ENCODE measurements at regions not wholly inside any gene's neighbourhood (a gene's known extent, or its start where the extent isn't known, plus 50 kb on each side); places are given as distances from the start of the nearest gene placed in this dataset.

DNA sequence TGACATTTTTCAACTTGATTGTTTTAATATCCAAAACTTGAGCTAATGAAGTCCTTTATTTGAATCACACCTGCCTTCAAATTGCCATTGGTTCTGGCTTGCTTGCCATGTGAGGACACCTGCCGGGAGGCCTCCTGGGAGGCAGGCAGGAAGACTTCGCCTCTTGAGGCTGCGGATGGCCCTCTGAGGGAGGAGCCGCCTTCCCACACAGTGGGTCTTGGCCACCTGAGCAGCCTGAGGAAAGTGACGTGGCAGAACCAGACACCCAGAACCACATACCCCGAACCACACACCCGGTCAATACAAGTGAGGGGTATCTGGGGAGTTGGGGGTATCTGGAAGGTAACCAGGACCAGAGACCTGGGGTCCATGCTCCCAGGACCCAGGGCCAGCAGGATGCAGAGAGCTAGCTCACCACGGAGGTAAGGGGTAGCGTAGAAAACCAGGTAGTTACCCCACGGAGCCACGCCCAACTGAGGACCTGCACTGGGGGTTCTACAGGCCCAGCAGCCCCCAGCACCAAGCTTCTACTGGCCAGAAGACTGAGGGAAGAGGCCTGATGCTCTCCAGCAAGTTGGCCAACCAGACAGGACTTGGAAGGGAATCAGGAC is 300.5 kb downstream of the TCERG1L start:
- DNase-seq: no peak

DNA sequence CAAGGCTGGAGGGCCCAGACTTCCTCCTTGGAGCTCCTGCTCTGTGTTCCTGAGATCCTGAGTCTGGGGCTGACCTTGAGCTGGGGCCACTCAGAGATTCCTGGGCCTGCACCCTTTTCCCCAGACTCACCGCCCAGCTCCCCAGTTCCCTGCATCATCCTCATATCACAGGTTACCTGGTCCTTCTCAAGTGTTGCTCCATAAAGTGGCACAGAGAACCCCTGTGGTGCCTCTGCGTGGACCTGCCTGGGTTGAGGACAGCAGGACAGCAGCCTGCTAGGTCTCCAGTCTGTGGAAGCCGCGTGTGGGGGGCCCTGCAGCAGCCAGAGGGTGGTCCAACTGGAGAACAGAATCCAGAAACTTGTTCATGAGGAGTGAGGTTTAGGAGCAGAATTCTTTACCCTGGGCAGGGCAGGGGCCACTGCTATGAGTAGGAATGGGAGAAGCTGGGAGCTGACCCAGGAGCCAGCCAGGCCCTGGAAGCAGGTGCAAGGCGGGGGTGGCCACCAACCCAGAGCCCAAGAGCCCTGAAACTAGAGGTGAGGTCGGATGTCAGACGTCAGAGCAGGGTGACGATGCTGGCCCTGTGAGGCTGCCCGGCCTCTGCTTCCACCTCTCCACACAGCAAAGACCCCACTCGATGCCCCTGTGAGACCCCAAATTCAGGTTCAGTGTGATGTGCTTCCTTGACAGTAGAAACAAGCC is 299.4 kb downstream of the TCERG1L start:
- DNase-seq: no peak

- DNase-seq: no peak
Observed at GRCh38 chr10:131012641-131012985, 298.9 kb downstream of the TCERG1L start.

GRCh38 chr10:131013281-131013912 is 298.1 kb downstream of the TCERG1L start:
- no peak for DNase-seq

- DNase-seq: no peak
Observed at GRCh38 chr10:131014271-131014670, 297.2 kb downstream of the TCERG1L start.

DNA sequence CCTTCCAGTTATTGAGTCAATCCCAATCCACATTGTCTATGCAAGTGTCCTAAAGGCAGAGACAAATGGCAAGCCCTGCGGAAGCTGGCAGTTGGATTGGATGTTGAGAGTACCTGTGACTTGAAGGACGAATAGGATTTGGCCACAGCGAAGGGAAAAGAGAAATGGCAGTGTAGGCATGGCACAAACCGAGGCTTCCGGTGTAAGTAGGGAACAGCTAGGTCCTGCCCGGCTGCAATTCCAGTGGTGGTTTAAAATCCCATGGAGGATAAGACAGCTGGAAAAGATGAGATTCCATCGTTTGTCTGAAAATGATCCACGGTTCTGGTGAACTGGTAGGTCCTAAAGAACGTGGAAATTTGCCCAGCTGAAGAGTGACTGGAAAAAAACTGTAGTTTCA is 296.2 kb downstream of the TCERG1L start:
- DNase-seq: no peak

GRCh38 chr10:131016556-131016955 is 295.0 kb downstream of the TCERG1L start:
- DNase-seq: no peak

DNA sequence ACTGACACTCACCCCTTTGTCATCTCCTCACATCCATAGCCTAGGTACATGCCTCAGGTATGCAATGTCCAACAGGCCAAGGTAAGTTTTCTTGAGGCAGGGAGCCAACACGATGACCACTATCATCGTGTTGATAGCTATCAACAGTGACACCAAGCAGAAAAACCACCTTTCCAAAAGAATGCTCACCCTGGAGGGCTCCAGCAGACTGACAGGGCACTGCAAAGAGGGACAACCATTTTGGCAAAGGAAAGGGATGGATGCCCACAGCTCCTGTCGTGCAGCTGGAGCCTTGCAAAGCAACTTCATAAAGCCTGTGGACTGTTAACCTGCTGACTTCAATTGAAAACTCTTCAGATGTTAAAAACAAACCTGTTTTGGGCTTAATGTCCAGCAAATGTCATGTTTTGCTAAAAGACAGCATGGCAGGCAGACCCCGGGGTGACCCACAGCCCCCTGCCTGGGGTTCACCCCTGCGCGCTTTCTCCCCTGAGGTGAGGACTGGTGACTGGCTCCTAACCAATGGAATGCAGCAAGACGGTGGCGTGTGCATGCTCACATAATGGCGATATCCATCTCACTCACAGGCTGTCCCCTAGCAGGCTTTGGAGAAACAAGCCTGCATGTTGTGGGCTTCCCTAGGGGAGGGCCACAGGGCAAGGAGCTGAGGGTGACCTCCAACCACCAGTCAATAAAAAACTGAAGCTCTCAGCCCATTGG is 293.8 kb downstream of the TCERG1L start:
- DNase-seq: no peak

DNA sequence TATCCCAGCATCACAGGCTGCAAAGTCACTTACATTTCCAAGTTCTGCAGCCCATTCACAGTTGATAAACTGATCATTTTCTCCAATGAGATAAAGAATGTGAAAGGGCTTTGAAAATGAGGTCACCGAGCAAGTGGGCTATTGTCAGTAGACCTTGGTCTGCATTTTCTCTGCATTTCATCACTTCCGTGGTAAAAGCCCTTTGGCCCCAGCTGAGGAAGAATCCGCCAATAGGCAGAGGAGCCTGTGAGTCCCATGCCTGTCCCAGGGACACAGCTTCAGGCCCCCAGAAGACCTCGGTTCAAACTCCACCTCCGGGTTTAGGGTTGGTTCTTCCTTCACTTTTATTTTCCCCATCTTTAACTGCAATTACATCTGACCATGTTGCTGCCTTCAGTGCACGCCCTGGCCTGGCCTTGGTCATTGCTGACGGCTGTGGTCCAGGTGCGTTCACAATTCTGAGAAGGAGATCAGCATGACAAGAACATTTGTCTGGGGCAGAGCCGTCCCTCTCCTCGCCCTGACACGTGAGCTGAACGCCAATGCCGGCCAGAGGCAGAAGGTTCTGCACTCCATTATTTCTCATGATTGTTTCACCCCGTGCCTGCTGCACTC is 292.5 kb downstream of the TCERG1L start:
- no peak for DNase-seq

DNA sequence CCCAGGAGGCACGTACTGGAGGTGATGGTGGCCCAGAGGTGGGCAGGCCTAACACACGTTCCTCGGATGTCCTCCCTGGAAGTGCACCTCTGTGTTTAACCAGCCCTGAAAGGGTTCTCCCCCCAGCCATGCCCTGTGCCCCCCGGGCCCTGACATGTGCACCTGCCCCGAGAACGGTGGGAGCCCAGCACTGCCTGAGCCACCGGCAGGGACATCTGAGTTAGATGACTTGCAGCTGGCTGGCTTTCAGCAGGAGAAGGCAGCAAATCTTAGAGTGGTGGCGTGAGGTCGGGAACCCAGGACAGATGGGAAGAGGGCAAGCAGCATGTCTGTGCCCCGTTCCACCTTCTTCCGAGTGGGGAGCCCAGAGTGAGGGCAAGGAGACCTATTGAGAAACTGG is 291.8 kb downstream of the TCERG1L start:
- no peak for DNase-seq

DNA sequence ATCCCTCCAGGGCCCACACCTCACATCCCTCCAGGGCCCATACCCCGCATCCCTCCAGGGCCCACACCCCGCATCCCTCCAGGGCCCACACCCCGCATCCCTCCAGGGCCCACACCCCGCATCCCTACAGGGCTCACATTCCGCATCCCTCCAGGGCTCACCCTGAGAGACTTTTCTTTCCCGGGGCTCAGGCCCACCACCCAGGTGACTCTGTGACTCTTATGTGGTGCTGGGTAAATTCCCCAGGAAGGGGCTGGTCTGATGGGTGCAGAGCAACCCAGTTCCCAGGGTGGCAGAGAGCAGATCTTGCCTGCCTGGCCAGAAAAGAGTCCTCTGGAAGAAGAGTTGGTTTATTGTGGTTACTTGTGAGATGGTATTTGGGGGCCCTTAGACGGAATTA is 290.7 kb downstream of the TCERG1L start:
- DNase-seq: no peak

DNA sequence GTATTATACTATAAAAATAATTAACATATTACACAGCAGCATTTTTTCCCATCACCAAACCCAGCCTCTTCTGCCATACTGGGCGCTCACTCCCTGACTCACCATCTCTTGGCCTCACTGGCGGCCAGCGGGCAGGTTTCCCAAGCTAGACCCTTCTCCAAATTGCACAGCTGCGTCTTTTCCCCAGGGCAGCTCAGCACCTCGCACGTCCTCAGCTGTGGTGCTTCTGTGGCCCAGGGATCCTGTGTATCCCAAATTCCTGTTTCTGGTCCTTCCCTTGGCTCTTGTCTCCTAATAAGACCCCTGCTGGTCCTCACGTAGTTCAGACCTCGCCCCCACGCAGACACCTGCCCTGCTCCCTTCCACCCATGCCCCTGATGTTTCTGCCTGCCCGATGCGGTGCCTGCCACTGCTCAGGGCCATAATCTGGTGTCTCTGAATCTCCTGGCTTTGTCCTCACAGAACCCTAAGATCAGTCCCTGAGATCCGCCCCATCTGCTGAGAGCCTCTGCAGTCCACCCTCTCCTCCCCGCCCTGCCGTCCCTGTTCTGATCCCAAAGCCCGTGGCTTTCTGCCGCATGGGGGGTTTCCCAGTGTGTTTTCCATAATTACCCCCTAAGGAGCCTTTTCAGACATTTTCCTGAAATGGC is 290.1 kb downstream of the TCERG1L start:
- DNase-seq: no peak

DNA sequence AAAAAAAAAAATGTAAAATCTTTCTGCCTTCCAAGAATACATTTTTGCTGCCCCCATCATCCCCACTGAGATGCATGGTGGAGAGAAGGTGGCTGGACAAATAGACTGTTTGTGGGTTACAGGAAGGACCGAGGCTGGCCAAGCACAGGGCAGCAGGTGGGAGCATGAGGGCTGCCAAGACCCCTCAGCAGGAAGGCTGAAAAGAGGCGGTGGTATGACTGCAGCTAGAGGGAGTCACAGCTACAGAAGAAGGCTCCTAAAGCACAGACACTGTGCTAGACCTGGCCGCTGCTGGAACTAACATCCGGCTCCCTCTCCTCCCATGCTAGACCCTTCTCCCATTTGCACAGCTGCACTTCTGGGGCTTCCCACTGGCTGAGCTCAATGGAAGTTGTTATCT is 289.6 kb downstream of the TCERG1L start:
- DNase-seq: no peak

DNA sequence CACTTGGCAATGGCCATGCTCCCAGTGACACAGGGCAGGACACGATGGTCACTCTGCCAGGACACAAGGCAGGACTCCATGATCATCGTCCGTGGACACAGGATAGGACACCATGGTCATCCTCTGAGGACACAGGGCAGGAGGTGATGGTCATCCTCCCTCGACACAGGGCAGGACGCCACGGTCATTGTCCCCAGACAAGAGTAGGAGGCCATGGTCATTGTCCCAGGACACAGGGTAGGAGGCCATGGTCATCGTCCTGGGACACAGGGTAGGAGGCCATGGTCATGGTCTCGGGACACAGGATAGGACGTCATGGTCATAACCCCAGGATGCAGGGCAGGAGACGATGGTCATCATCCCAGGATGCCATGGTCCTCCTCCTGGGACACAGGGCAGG is 289.2 kb downstream of the TCERG1L start:
- DNase-seq: no peak

DNA sequence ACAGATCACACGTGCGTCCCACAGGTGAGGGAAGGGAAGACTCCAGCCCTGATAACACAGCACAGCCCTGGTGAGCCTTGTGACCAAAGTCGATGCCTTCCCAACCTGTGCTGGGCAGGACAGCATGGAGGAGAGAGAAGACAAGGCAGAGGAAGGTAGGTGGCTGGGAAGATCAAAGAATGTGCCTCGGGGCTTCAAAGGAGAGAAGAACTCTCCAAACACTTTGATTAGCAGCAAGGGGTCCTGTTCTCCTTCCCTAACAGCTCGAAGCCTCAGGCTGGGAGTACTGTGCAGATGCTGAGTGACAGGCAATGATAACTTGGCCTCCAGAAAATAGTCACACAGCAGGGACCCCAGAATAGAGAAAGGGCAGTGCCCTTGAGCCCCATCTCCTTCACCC is 288.5 kb downstream of the TCERG1L start:
- DNase-seq: no peak

GRCh38 chr10:131024259-131025131 is 287.0 kb downstream of the TCERG1L start:
- no peak for DNase-seq

DNA sequence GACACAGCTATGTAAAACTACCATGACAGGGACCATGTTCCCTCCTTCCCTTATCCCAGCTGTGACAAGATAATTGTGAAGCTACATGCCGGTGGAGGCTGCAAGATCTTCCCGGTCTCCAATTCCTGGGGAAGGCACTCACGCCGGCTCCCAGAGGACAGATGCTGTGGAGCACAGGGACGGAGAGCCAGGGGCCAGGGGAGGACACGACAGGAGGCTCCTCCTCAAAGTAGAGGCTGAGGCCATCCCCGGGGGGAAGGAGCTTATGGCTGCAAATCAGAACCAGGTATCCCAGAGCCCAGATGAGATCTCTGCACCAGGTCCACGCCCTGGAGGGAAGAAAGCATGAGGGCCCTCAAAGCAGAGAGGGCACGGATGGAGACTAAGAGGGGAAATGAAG is 286.2 kb downstream of the TCERG1L start:
- no peak for DNase-seq

DNA sequence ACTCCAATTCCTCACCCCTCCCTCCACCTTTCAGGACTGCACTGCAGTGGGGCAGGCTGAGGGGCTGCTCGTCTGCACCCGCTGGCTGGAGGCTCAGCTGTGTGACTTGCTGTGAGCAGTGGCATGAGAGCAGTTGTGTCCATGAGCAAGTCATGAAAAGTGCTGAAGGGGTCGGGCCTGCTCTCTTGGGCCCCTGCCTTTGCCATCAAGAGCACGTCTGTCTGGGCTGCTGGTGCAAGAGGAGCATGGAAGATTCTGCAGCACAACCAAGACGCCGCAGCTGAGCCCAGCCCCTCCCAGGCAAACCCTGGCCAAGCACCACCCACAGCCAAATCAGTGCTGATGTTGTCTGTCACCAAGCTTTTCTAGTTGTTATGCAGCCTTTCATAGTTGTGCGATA is 284.3 kb downstream of the TCERG1L start:
- no peak for DNase-seq

GRCh38 chr10:131031346-131031745 is 280.2 kb downstream of the TCERG1L start:
- no peak for DNase-seq

GRCh38 chr10:131032329-131033165 is 279.0 kb downstream of the TCERG1L start:
- no peak for DNase-seq
